Chondrocyte (in vitro differentiated cells): ENCODE measurements at regions not wholly inside any gene's neighbourhood (a gene's known extent, or its start where the extent isn't known, plus 50 kb on each side); places are given as distances from the start of the nearest gene placed in this dataset.

Experiments
- DNase-seq: peaks from one replicate; pipeline ENCODE4 v3.0.0; 2021; ENCODE audit warnings: mixed read lengths, low spot score
- H3K27ac Mint-ChIP-seq: one replicate; pipeline ENCODE4 v1.8.0; 2021; ENCODE audit warnings: mild to moderate bottlenecking, moderate library complexity, mixed read lengths; ENCODE audit not compliant: unreplicated experiment
- H3K27me3 Mint-ChIP-seq: 2 replicates; pipeline ENCODE4 v1.8.0; 2021; ENCODE audit warnings: low read depth, mixed read lengths
- H3K36me3 Mint-ChIP-seq: 2 replicates; pipeline ENCODE4 v1.8.0; 2021; ENCODE audit warnings: low read depth, mixed read lengths
- H3K4me1 Mint-ChIP-seq: 2 replicates; pipeline ENCODE4 v1.8.0; 2021; ENCODE audit warnings: low read depth, mild to moderate bottlenecking, mixed read lengths
- H3K4me3 Mint-ChIP-seq: one replicate; pipeline ENCODE4 v1.8.0; 2021; ENCODE audit warnings: mild to moderate bottlenecking, moderate library complexity, mixed read lengths; ENCODE audit not compliant: unreplicated experiment
- H3K9me3 Mint-ChIP-seq: 2 replicates; pipeline ENCODE4 v1.8.0; 2021; ENCODE audit warnings: low read depth, mixed read lengths
- CTCF ChIP-seq: fragments of 200-600 bp; sonication (generic); IDR thresholded peaks from 2 replicates; pipeline ENCODE4 v1.5.0; 2021; ENCODE audit warnings: antibody characterized with exemption, mild to moderate bottlenecking, moderate library complexity

DNA sequence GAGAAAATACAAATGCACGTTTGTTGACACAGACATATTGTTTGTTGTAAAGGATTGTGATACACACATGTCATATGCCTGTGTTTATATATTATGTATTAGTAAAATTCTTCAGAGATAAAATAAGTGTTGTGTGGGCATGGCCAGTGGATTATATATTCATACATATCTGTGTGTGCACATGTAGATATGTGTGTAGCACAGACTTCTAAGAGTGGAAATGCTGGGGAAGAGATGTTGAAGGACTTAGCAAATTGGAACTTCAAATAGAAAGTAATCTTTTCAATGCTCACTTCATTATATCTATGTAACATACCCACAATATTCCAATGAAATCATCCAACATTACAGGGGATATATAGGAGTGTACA, 413.2 kb downstream of the LMO7 start:
- H3K36me3 Mint-ChIP-seq, result no peaks in the 10 kb centered on the region
- no peaks in the 10 kb centered on the region for H3K9me3 Mint-ChIP-seq
- no peak overlapping the region for H3K4me3 Mint-ChIP-seq
- DNase-seq, result no peak
- TF ChIP-seq CTCF, result no peak
- H3K4me1 Mint-ChIP-seq, result no peaks in the 10 kb centered on the region
- peaks cover 5% of the 10 kb centered on the region for H3K27me3 Mint-ChIP-seq
- H3K27ac Mint-ChIP-seq, result no peak overlapping the region

GRCh38 chr13:76048675-76049375, 412.7 kb downstream of the LMO7 start:
- Mint-ChIP-seq H3K9me3 (no peaks in the 10 kb centered on the region), H3K4me1 (no peaks in the 10 kb centered on the region), H3K4me3 (no peak overlapping the region), H3K36me3 (no peaks in the 10 kb centered on the region), H3K27me3 (peaks cover 4% of the 10 kb centered on the region), H3K27ac (no peak overlapping the region)
- DNase-seq, result no peak
- no peak for TF ChIP-seq CTCF

GRCh38 chr13:76048131-76048530, 412.0 kb downstream of the LMO7 start:
- TF ChIP-seq CTCF, result no peak
- DNase-seq, result no peak
- Mint-ChIP-seq H3K27me3 (peaks cover under 1% of the 10 kb centered on the region), H3K27ac (no peak overlapping the region), H3K4me1 (no peaks in the 10 kb centered on the region), H3K4me3 (no peak overlapping the region), H3K36me3 (no peaks in the 10 kb centered on the region), H3K9me3 (no peaks in the 10 kb centered on the region)

GRCh38 chr13:76043874-76044273, 407.7 kb downstream of the LMO7 start:
- Mint-ChIP-seq H3K36me3 (no peaks in the 10 kb centered on the region), H3K4me3 (no peak overlapping the region), H3K27me3 (no peaks in the 10 kb centered on the region), H3K9me3 (no peaks in the 10 kb centered on the region), H3K4me1 (peaks cover 8% of the 10 kb centered on the region), H3K27ac (no peak overlapping the region)
- TF ChIP-seq CTCF, result no peak
- DNase-seq, result no peak

GRCh38 chr13:76038920-76039716, 403.0 kb downstream of the LMO7 start:
- TF ChIP-seq CTCF, result no peak
- no peaks in the 10 kb centered on the region for H3K27me3 Mint-ChIP-seq
- no peaks in the 10 kb centered on the region for H3K36me3 Mint-ChIP-seq
- no peak overlapping the region for H3K4me3 Mint-ChIP-seq
- H3K4me1 Mint-ChIP-seq, result peaks cover 14% of the 10 kb centered on the region
- DNase-seq, result no peak
- no peaks in the 10 kb centered on the region for H3K9me3 Mint-ChIP-seq
- no peak overlapping the region for H3K27ac Mint-ChIP-seq
